ENCODE measurements at regions not wholly inside any gene's neighbourhood (a gene's known extent, or its start where the extent isn't known, plus 50 kb on each side); places are given as distances from the start of the nearest gene placed in this dataset.

DNA sequence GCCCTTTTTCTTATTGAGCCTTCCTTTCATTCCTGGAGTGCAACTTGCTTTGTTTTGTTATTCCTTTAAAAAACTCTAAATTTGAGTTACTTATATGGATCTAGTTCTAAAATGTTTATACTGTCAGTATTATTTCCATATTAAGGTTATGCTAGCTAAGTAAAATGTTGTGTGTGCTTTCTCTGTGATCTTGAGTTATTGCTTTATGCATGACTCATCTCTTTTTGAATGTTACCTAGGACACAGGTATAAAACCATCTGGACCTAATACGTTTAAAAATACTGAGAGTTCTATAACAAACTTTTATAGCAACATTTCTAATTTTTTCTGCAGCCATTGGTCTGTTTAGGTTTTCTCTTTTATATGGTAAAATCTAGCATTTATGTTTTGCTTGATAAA lies 132.8 kb upstream of the LGR5 start:
- no peak for DNase-seq (ENCODE audit: low read depth)
- Histone ChIP-seq H3K36me3 (ENCODE audit: control insufficient read depth, insufficient read depth, low read length) (no peaks in the 10 kb centered on the region), H3K27me3 (ENCODE audit: control insufficient read depth, insufficient read depth, low read length) (no peaks in the 10 kb centered on the region), H3K4me3 (ENCODE audit: low read depth, low read length) (no peak overlapping the region)
- TF ChIP-seq CTCF (IDR thresholded peaks at IDR 0.05; ENCODE audit: insufficient read depth, low read length, poor library complexity, severe bottlenecking): no peak

- Histone ChIP-seq H3K27me3 (ENCODE audit: control insufficient read depth, insufficient read depth, low read length) (no peaks in the 10 kb centered on the region), H3K36me3 (ENCODE audit: control insufficient read depth, insufficient read depth, low read length) (no peaks in the 10 kb centered on the region), H3K4me3 (ENCODE audit: low read depth, low read length) (no peak overlapping the region)
- no peak for TF ChIP-seq CTCF (IDR thresholded peaks at IDR 0.05; ENCODE audit: insufficient read depth, low read length, poor library complexity, severe bottlenecking)
- DNase-seq (ENCODE audit: low read depth): no peak
These were observed 135.3 kb upstream of the LGR5 start for GRCh38 chr12:71304306-71304705.

GRCh38 chr12:71303199-71303598 lies 136.4 kb upstream of the LGR5 start:
- peak; percentile 14 for DNase-seq (ENCODE audit: low read depth)
- Histone ChIP-seq H3K36me3 (ENCODE audit: control insufficient read depth, insufficient read depth, low read length) (no peaks in the 10 kb centered on the region), H3K27me3 (ENCODE audit: control insufficient read depth, insufficient read depth, low read length) (no peaks in the 10 kb centered on the region), H3K4me3 (ENCODE audit: low read depth, low read length) (no peak overlapping the region)
- no peak for TF ChIP-seq CTCF (IDR thresholded peaks at IDR 0.05; ENCODE audit: insufficient read depth, low read length, poor library complexity, severe bottlenecking)

DNA sequence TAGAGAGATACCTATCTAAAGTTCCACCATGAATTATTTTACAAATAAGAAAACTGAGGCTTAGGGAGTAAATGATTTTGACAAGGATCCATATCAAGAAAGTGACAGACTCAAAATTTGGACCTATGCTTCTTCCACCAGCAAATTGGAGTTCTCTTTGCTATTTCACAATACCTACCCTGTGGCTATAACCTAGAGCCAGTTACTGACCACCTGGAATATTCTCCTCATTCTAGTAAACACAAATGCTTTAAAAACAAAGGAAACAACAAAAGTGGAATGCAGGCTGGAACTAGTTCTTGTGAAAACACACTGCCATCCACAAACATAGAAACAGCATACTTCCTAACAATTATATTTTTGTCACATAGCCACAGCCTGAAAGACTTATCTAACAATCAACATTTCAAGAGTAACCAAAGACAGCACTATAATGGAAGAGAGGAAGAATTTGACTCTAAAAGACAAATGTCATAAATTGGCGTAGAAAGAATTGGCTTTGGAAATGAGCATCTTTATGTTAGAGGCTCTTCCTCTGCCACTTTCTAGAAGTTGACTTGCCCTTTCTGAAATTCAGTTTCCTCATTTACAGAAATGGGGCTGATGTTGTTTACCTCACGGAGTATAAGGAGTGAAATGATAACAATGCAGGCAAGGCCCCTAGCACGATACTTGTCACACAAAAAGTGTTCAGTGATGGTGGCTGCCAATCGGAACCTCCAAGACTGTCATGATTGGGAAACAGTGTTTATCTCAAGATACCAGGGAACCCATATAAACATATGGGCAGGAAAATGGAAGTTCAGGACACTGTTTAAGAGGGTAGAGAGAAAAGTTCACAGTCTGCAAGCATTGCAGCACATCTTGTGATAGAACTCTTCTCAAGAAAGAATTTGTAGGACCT lies 138.6 kb upstream of the LGR5 start:
- DNase-seq (ENCODE audit: low read depth): no peak

DNA sequence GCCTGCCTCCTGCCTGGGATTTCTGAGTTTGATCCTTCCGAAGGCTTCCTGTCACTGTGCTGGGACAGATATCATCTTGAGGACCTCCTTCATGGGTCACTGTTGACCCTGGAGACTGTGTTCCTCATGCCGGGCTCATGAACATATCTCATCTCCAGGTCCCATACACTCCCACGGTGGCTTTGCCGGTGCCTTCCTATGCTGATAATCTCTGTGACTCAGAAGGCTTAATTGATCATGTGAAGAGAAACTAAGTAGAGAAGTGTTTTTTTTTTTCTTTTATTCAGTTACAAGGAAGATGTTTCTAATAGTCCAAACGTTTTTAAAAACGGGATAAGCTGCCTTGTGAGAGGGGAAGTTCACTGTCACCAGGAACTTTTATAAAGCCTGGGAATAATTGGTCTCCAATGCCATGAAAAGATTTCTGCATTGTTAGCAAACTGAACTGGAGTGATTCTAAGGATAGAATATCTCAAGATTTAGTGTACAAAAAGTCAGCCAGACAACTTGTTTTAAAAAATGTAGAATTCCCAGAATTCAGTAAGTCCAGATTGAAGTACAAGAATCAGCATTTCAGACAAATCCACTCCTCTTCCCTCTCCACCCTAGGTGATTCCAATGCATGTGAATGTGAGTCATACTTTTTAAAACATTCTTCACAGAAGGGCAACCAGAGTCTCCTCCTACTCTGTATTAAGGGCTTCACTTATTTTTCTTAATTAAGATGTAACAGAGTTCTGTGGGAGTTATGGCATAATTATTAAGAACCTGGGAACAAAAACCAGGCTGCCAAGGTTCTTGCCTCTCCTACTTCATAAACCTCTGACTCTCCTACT lies 139.8 kb upstream of the LGR5 start:
- H3K4me3 ChIP-seq (ENCODE audit: low read depth, low read length): no peak overlapping the region
- peak; percentile 21 for DNase-seq (ENCODE audit: low read depth)

More for the DNA sequence above, 138.6 kb upstream of the LGR5 start:
- no peak for TF ChIP-seq CTCF (IDR thresholded peaks at IDR 0.05; ENCODE audit: insufficient read depth, low read length, poor library complexity, severe bottlenecking)
- Histone ChIP-seq H3K27me3 (ENCODE audit: control insufficient read depth, insufficient read depth, low read length) (no peaks in the 10 kb centered on the region), H3K36me3 (ENCODE audit: control insufficient read depth, insufficient read depth, low read length) (no peaks in the 10 kb centered on the region), H3K4me3 (ENCODE audit: low read depth, low read length) (no peak overlapping the region)

More for the DNA sequence above, 139.8 kb upstream of the LGR5 start:
- TF ChIP-seq CTCF (IDR thresholded peaks at IDR 0.05; ENCODE audit: insufficient read depth, low read length, poor library complexity, severe bottlenecking): no peak
- no peaks in the 10 kb centered on the region for H3K27me3 ChIP-seq (ENCODE audit: control insufficient read depth, insufficient read depth, low read length)
- H3K36me3 ChIP-seq (ENCODE audit: control insufficient read depth, insufficient read depth, low read length): no peaks in the 10 kb centered on the region

Data from kidney epithelial cell (primary cell).